Activated T-cell treated with anti-CD3 and anti-CD28 coated beads, Interleukin-2, amount 50 U/mL, for 4 hours (primary cell): ENCODE measurements at regions not wholly inside any gene's neighbourhood (a gene's known extent, or its start where the extent isn't known, plus 50 kb on each side); places are given as distances from the start of the nearest gene placed in this dataset.

ENCODE experiments used
- ATAC-seq, 2 donors: fragments of 200-7000 bp; cut with Tn5 transposase; one replicate each; pipeline ENCODE4 v1.10.0; 2021
- DNase-seq: peaks from one replicate; pipeline ENCODE4 v3.0.0-alpha.2; 2020
- H3K27me3 Mint-ChIP-seq: one replicate; pipeline ENCODE4 v1.8.0; 2021; ENCODE audit warnings: low read depth, mixed read lengths
- H3K36me3 Mint-ChIP-seq: one replicate; pipeline ENCODE4 v1.8.0; 2022; ENCODE audit warnings: mixed read lengths; ENCODE audit not compliant: insufficient read depth
- H3K4me1 Mint-ChIP-seq: one replicate; pipeline ENCODE4 v1.8.0; 2021; ENCODE audit warnings: low read depth, mixed read lengths
- H3K4me3 Mint-ChIP-seq: one replicate; pipeline ENCODE4 v1.8.0; 2021; ENCODE audit warnings: mild to moderate bottlenecking, moderate library complexity, mixed read lengths
- H3K9me3 Mint-ChIP-seq: one replicate; pipeline ENCODE4 v1.8.0; 2021; ENCODE audit warnings: mixed read lengths

GRCh38 chr4:58749206-58749605 is 1639.0 kb upstream of the IGFBP7 start:
- Mint-ChIP-seq H3K4me3 (no peak overlapping the region), H3K4me1 (no peaks in the 10 kb centered on the region), H3K9me3 (peaks cover 13% of the 10 kb centered on the region), H3K27me3 (no peaks in the 10 kb centered on the region), H3K36me3 (no peaks in the 10 kb centered on the region)
- DNase-seq, result no peak
- no peak for ATAC-seq

DNA sequence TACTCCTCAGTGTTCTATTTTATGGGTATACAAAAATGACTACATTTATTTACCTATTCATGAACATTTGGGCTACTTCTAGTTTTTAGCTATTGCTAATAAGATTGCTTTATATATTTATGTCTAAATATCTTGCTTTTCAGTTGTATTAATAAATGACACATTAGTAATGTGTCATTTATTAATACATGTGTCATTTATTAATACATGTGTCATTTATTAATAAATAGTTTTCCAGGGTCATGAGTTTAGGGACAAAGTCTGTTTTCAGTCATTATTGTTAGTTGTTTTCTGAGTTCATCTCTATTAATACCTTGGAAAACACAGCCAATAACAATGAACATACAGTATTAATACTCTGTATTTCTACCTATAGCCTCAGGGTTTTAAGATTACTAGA is 1630.7 kb upstream of the IGFBP7 start:
- H3K9me3 Mint-ChIP-seq, result peaks cover 15% of the 10 kb centered on the region
- H3K36me3 Mint-ChIP-seq, result no peaks in the 10 kb centered on the region
- no peak for DNase-seq
- no peaks in the 10 kb centered on the region for H3K27me3 Mint-ChIP-seq
- ATAC-seq, result no peak
- H3K4me3 Mint-ChIP-seq, result no peak overlapping the region
- H3K4me1 Mint-ChIP-seq, result no peaks in the 10 kb centered on the region

DNA sequence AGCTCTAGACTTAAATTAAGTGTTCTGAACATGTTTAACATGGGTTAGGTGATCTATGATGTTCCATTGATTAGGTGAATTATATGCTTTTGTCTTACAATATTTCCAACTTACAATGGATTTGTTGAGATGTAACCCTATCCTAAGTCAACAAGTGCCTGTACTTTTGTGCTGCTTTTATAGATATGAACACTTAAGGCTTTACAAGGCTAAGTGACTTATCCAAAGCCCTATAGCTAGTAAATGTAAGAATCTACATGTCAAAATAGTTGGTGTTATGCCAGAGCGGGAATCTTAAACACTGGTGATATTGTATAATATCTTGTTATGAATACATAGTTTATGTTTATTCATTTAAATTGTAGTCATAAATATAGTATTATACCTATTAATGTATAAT is 1629.1 kb upstream of the IGFBP7 start:
- H3K4me1 Mint-ChIP-seq, result no peaks in the 10 kb centered on the region
- no peaks in the 10 kb centered on the region for H3K27me3 Mint-ChIP-seq
- no peak for DNase-seq
- H3K36me3 Mint-ChIP-seq, result no peaks in the 10 kb centered on the region
- H3K4me3 Mint-ChIP-seq, result no peak overlapping the region
- ATAC-seq, result no peak
- H3K9me3 Mint-ChIP-seq, result peaks cover 15% of the 10 kb centered on the region

DNA sequence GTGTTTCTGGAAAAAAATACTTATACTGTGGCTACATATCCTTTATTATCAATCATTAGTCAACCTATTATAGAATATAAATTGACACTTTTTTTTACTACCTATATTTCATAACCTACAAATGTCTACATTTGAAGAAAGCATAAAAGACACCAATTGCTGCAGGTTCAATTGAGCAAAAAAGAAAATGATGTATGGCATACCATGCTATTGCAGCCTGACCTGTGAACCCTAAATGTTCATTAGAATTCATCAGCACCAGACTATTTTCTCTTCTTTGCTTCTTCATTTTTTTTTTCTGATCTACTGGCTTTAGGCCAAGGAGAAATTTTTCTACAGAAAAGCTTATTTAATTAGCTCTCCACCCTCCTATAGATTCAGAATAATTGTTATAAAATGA is 1628.2 kb upstream of the IGFBP7 start:
- Mint-ChIP-seq H3K4me3 (no peak overlapping the region), H3K36me3 (no peaks in the 10 kb centered on the region), H3K27me3 (no peaks in the 10 kb centered on the region), H3K4me1 (no peaks in the 10 kb centered on the region), H3K9me3 (peaks cover 15% of the 10 kb centered on the region)
- DNase-seq, result no peak
- ATAC-seq, result no peak

DNA sequence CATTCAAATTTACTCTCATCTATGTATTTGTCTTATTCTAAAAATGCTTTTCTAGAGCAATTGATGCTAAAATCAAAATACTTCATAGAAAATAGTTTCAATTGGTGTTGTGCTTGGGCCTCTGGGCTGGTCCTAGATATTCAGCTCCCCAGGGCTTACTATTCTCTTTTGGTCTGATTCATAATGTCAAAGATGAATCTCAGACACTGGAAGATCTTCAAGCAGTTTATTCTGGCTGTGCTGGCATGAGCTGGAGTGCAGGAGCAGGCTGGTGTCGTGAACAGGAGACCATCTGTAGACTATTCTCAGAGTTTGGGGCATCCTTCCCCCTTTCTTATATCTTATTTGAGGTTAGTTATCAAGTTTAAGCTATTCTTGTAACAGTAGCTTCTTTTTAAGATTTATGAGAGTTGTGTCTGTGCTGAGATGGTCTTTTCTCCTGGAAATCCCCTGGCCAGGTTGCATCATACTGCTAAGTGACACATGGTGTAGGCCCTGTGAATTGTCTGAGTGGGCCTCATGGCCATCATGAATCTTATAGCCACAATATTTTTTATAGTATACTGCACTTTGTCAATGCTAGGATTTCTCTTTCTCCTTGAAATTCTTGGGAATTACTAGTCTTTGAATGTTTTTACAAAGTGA is 1624.0 kb upstream of the IGFBP7 start:
- Mint-ChIP-seq H3K4me1 (no peaks in the 10 kb centered on the region), H3K27me3 (no peaks in the 10 kb centered on the region), H3K36me3 (no peaks in the 10 kb centered on the region), H3K4me3 (no peak overlapping the region), H3K9me3 (peaks cover 15% of the 10 kb centered on the region)
- DNase-seq (no peak), ATAC-seq (no peak)

DNA sequence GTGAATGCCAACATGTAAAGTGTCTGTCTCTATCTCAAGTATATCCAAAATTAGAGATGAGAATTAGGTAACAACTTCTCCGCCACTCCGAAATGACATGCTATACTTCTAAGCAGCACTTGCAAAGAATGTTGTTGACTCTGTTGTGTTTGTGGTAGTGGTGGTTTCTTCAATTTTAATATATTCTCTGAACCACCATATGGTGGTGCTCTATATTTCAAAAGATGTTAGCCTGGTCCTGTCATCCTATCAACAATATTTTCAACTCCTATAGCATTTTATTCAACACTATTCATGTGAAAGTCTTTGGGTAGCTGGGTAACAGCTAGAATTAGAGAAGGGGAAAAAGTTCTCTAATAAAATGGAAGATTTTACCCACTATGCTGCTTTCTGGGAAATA is 1622.8 kb upstream of the IGFBP7 start:
- DNase-seq, result no peak
- Mint-ChIP-seq H3K4me3 (no peak overlapping the region), H3K36me3 (no peaks in the 10 kb centered on the region), H3K4me1 (no peaks in the 10 kb centered on the region), H3K9me3 (peaks cover 11% of the 10 kb centered on the region), H3K27me3 (no peaks in the 10 kb centered on the region)
- ATAC-seq, result no peak

GRCh38 chr4:58723954-58724353 is 1613.8 kb upstream of the IGFBP7 start:
- Mint-ChIP-seq H3K27me3 (no peaks in the 10 kb centered on the region), H3K9me3 (peaks cover 8% of the 10 kb centered on the region), H3K4me3 (no peak overlapping the region), H3K4me1 (no peaks in the 10 kb centered on the region), H3K36me3 (no peaks in the 10 kb centered on the region)
- DNase-seq (no peak), ATAC-seq (no peak)

- Mint-ChIP-seq H3K36me3 (no peaks in the 10 kb centered on the region), H3K4me3 (no peak overlapping the region), H3K4me1 (no peaks in the 10 kb centered on the region), H3K27me3 (no peaks in the 10 kb centered on the region), H3K9me3 (peaks cover 19% of the 10 kb centered on the region)
- ATAC-seq (no peak), DNase-seq (no peak)
Observed at GRCh38 chr4:58711039-58711438, 1600.9 kb upstream of the IGFBP7 start.

DNA sequence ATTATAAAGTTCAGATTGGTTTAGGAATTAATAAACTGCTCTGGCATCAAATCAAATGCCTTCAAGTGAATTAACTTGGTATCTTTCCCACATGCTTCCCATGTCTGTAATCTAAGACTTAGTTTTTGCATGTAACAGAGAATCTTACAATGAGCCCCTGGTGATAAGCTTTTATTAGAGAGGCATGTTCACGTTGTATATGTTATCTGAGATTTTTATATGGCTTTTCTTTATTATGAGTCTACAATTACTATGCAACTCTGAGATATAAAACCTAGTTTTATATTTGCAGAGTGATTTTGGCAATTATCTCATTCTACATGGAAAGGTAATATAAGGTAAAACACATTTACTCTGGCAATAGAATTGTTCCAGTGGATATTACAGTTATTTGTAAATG is 1578.4 kb upstream of the IGFBP7 start:
- H3K36me3 Mint-ChIP-seq, result no peaks in the 10 kb centered on the region
- ATAC-seq, result no peak
- DNase-seq, result no peak

DNA sequence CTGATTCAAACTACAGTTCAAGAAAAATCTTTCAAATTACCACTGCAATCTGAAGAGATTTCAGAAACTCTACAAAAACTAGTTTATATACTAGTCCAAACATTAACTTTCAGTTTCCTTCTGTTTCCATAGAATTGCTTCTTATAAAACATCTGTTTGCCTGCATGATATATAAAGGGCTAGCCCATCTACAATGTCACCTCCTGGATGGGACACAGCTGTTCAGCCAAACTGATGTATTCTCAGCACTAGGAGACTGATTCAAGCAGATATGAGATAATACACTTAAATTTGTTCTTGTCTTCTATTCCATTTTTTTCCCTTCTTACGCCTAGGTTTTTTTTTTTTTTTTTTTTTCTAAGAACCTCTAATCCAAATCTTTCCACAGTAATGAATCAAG is 1569.7 kb upstream of the IGFBP7 start:
- no peaks in the 10 kb centered on the region for H3K4me1 Mint-ChIP-seq
- ATAC-seq (no peak), DNase-seq (no peak)
- H3K36me3 Mint-ChIP-seq, result no peaks in the 10 kb centered on the region
- no peaks in the 10 kb centered on the region for H3K27me3 Mint-ChIP-seq
- H3K4me3 Mint-ChIP-seq, result no peak overlapping the region
- peaks cover 18% of the 10 kb centered on the region for H3K9me3 Mint-ChIP-seq

More for the DNA sequence above, 1578.4 kb upstream of the IGFBP7 start:
- no peaks in the 10 kb centered on the region for H3K4me1 Mint-ChIP-seq
- H3K27me3 Mint-ChIP-seq, result no peaks in the 10 kb centered on the region
- peaks cover 6% of the 10 kb centered on the region for H3K9me3 Mint-ChIP-seq
- no peak overlapping the region for H3K4me3 Mint-ChIP-seq

- no peak overlapping the region for H3K4me3 Mint-ChIP-seq
- DNase-seq, result no peak
- ATAC-seq, result no peak
- no peaks in the 10 kb centered on the region for H3K4me1 Mint-ChIP-seq
- H3K36me3 Mint-ChIP-seq, result no peaks in the 10 kb centered on the region
- no peaks in the 10 kb centered on the region for H3K27me3 Mint-ChIP-seq
- H3K9me3 Mint-ChIP-seq, result peaks cover 18% of the 10 kb centered on the region
Observed at GRCh38 chr4:58679051-58679450, 1568.9 kb upstream of the IGFBP7 start.

DNA sequence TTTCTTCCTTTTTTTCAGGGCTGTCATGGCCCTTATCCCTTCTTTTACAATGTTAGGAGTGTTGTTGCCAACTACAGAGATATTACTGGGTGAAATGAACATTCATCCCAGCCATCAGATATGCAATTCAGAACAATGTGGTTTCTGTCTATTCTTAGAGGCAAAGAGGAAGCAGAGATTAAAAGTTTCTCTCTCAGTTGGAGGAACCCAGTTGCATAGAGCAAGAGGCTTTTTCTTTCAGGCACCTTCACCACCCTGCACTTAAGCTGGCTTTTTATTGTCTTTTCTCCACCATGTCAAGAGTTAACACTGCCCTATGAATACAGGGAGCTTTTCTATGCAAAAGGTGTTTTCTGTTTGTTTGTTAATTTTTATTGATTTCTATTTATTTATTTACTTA is 1559.6 kb upstream of the IGFBP7 start:
- Mint-ChIP-seq H3K4me1 (no peaks in the 10 kb centered on the region), H3K27me3 (no peaks in the 10 kb centered on the region), H3K36me3 (no peaks in the 10 kb centered on the region), H3K9me3 (peaks cover 24% of the 10 kb centered on the region), H3K4me3 (no peak overlapping the region)
- DNase-seq (no peak), ATAC-seq (no peak)

DNA sequence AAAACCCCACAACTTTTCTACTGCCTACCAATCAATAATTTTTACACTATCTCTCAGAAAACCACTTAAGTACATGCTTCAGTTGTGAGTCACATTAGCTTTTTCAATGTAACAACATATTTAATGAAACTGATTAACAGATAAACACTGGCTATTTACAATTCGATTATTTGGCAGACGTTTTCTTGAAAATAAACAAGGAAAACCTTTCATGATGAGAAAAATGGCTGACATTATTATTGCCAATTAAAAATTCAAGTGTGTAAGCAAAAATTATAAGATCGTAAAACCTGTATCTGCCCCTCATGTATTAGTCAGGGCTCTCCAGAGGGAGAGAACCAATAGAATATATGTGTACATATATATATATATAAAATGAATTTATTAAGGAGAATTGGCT is 1555.5 kb upstream of the IGFBP7 start:
- DNase-seq, result no peak
- no peaks in the 10 kb centered on the region for H3K4me1 Mint-ChIP-seq
- no peaks in the 10 kb centered on the region for H3K36me3 Mint-ChIP-seq
- no peak overlapping the region for H3K4me3 Mint-ChIP-seq
- ATAC-seq, result no peak
- H3K27me3 Mint-ChIP-seq, result no peaks in the 10 kb centered on the region
- H3K9me3 Mint-ChIP-seq, result peaks cover 21% of the 10 kb centered on the region

DNA sequence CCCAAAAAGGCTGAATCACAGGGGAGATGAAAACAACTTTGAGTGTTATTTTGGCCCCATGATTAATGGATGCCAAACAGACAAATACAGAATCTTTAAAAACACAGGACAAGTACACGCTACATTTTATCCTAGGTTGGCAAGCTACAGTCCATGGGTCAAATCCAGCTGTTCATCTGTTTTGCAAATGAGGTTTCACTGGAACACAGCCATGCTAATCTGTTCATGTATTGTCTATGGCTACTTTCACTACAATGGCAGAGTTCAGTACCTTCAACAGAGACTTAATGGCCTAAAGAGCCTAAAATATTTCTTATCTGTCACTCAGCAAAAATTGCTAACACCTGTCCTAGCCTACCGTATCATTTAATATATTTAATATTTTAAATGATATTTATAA is 1548.5 kb upstream of the IGFBP7 start:
- no peak overlapping the region for H3K4me3 Mint-ChIP-seq
- no peak for DNase-seq
- no peaks in the 10 kb centered on the region for H3K4me1 Mint-ChIP-seq
- H3K27me3 Mint-ChIP-seq, result no peaks in the 10 kb centered on the region
- peaks cover 25% of the 10 kb centered on the region for H3K9me3 Mint-ChIP-seq
- H3K36me3 Mint-ChIP-seq, result no peaks in the 10 kb centered on the region
- ATAC-seq, result no peak

GRCh38 chr4:58653251-58653650 is 1543.1 kb upstream of the IGFBP7 start:
- Mint-ChIP-seq H3K9me3 (peaks cover 22% of the 10 kb centered on the region), H3K4me1 (no peaks in the 10 kb centered on the region), H3K4me3 (no peak overlapping the region), H3K36me3 (no peaks in the 10 kb centered on the region), H3K27me3 (no peaks in the 10 kb centered on the region)
- DNase-seq (no peak), ATAC-seq (no peak)

DNA sequence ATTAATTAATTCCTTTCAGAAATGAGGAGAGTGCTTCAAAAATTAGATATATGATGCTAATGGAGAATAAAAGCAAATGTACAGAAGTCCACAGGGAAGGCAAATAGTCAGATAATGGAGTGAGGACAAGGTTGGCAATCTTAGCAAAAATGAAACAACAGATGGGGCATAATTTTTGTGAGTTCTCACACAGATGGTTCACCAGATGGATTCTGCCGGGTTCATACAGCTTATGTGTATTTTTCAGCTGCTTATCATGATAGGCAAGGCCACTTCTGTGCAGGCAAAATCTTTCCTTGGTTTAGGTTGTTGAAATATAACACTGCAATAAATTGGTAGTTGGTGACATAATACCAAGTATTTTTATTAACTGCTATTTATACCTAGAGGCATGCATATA is 1539.0 kb upstream of the IGFBP7 start:
- Mint-ChIP-seq H3K36me3 (no peaks in the 10 kb centered on the region), H3K4me3 (no peak overlapping the region), H3K9me3 (peaks cover 12% of the 10 kb centered on the region), H3K4me1 (no peaks in the 10 kb centered on the region), H3K27me3 (no peaks in the 10 kb centered on the region)
- DNase-seq (no peak), ATAC-seq (no peak)
